Mucosa of stomach (tissue), 1 donor: ENCODE measurements at regions not wholly inside any gene's neighbourhood (a gene's known extent, or its start where the extent isn't known, plus 50 kb on each side); places are given as distances from the start of the nearest gene placed in this dataset.
"Not testable (repeated sequence)": the region's sequence is repeated elsewhere in the genome, so short reads cannot be mapped to it uniquely, and the experiment has no call there.

Experiments
- H3K27me3 ChIP-seq: one replicate; pipeline ENCODE4 v1.7.0; 2013; ENCODE audit warnings: mild to moderate bottlenecking, low read length; ENCODE audit not compliant: control insufficient read depth, insufficient read depth
- H3K36me3 ChIP-seq: one replicate; pipeline ENCODE4 v1.7.0; 2013; ENCODE audit warnings: low read length; ENCODE audit not compliant: control insufficient read depth, insufficient read depth
- H3K4me1 ChIP-seq: one replicate; pipeline ENCODE4 v1.7.0; 2013; ENCODE audit warnings: mild to moderate bottlenecking, low read length; ENCODE audit not compliant: control insufficient read depth, insufficient read depth
- H3K4me3 ChIP-seq: one replicate; pipeline ENCODE4 v1.7.0; 2013; ENCODE audit warnings: low read length
- H3K9ac ChIP-seq: one replicate; pipeline ENCODE4 v1.7.0; 2013; ENCODE audit warnings: mild to moderate bottlenecking, low read length, moderate library complexity
- H3K9me3 ChIP-seq: one replicate; pipeline ENCODE4 v1.7.0; 2013; ENCODE audit warnings: mild to moderate bottlenecking, low read length, moderate library complexity; ENCODE audit not compliant: control insufficient read depth
- donor health status: Pancreatic carcinoma.

DNA sequence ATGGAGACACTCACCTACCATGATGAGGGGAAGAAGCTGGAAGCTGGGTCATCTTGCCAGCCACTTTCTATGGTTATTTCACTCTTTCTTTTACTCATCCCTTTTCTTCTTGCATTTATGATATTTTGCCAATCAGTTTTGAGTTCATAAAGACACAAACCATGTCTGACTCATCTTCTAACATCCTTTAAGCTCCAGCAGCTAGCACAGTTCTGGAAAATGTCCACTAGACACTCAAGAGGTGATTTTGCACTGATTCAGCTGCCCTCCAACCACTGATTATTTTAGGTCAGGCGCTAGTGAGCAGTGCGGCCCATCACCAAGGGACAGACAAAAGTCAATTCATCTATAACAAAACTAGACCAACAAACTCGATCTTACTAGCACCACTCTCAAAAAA is 537.1 kb upstream of the ID2 start:
- H3K27me3 ChIP-seq, result no peaks in the 10 kb centered on the region
- H3K4me1 ChIP-seq, result no peaks in the 10 kb centered on the region
- no peaks in the 10 kb centered on the region for H3K36me3 ChIP-seq

DNA sequence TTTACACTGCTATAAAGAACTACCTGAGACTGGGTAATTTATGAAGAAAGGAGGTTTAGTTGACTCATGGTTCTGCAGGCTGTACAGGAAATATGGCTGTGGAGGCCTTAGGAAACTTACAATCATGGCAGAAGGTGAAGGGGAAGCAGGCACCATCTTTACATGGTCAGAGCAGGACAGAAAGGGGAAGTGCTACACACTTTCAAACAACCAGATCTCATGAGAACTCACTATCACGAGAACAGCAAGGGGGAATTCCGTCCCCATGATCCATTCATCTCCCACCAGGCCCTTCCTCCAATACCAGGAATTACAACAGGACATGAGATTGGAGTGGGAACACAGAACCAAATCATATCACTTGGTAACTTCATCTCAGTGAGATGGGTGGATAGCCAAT is 536.5 kb upstream of the ID2 start:
- H3K4me3 ChIP-seq, H3K27me3 ChIP-seq, H3K4me1 ChIP-seq, H3K9me3 ChIP-seq, H3K36me3 ChIP-seq, H3K9ac ChIP-seq: not testable (repeated sequence)

More for the DNA sequence above, 537.1 kb upstream of the ID2 start:
- Histone ChIP-seq H3K9me3 (no peaks in the 10 kb centered on the region), H3K9ac (no peak overlapping the region), H3K4me3 (no peak overlapping the region)

DNA sequence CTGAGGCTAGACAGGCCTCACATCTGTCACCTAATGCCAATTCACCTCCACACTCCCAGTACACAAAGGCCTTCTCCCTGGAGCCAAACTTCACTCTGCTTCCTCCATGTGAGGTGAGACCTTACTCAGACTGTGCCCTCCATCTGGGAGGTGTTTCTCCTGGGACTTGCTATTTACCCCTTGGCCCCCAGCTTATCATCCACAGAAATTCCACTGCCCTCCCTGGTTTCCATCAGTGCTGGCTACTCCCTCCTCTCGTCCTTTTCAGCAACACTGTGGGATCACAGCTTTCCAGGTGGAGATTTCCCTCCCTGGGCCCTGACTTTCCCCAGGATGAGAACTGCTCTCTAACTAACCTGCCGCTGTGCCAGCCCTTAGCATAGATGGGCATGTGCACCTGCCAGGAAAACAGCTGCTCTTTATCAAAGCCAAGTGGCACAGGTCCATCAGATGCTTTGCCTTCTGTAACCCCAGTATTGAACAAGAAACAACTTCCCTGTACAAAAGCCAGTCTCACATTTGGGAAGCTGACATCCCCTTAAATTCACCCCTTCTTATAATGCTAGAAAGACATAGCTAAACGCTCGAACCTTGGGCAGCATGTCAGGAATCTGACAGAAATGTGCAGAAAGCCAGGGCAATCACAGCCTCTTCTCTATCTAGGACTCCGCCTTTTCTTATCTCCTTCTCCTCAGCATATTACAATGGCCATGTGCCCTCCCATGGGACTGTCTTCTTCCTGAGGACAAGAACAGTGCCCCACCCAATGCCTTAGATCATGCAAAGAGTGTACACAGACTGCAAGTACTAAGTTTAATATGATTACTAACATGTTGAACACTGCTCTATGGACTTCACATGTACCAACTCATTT is 535.5 kb upstream of the ID2 start:
- H3K36me3 ChIP-seq, result no peaks in the 10 kb centered on the region
- no peaks in the 10 kb centered on the region for H3K27me3 ChIP-seq
- no peak overlapping the region for H3K4me3 ChIP-seq
- no peak overlapping the region for H3K9ac ChIP-seq
- no peaks in the 10 kb centered on the region for H3K9me3 ChIP-seq
- H3K4me1 ChIP-seq, result no peaks in the 10 kb centered on the region

DNA sequence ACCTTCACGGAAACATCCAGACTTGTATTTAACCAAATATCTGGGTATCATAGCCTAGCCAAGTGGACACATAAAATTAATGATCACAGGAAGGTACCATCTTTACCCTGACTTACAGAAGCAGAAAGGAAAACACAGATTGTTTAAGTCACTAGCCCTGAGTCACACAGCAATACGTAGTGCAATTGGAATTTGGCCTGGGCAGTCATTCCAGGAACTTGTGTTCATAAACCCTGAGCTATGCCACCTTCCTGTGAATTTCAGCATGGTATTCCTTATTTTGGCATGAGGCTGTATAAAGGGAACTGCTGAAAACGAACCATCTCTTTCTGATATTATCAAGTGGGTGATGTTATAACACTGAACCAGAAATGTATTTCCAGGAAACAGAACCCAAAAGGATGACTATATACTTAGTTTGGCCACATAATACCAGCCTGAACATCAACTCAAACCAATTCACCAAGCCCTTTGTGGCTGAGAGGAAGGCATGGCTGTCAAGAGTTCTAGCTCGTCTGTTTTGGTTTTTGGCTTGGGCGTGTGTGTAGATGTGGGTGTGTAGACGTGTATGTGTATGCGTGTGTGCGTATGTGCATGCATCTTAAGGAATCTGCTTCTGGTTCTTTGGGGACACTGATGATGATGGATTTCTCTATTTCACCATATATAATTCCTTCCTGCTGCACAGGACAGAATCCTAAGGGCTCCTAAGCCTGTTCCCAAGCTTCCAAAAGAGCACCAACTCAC is 533.4 kb upstream of the ID2 start:
- H3K4me3 ChIP-seq, result no peak overlapping the region
- H3K9me3 ChIP-seq, result no peaks in the 10 kb centered on the region
- H3K27me3 ChIP-seq, result no peaks in the 10 kb centered on the region
- H3K4me1 ChIP-seq, result no peaks in the 10 kb centered on the region
- H3K9ac ChIP-seq, result no peak overlapping the region
- H3K36me3 ChIP-seq, result no peaks in the 10 kb centered on the region

DNA sequence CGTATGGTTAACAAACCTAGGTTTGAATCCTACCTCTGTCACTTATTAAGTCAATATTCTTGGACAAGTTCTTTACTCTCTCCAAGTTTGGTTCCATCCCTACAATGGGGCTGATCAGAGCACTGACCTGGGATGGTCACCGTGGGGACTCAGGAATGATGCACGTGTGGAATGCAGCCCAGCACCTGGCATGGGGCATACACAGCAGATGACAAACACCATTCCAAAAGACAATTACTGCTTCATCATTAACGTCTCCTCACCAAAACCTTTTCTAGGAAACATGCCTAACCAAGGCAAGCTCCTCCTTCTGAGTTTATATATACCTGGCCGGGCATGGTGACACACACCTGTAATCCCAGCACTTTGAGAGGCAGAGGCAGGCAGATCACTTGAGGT is 532.9 kb upstream of the ID2 start:
- Histone ChIP-seq H3K9me3 (no peaks in the 10 kb centered on the region), H3K4me3 (no peak overlapping the region), H3K36me3 (no peaks in the 10 kb centered on the region), H3K27me3 (no peaks in the 10 kb centered on the region), H3K4me1 (no peaks in the 10 kb centered on the region), H3K9ac (no peak overlapping the region)

DNA sequence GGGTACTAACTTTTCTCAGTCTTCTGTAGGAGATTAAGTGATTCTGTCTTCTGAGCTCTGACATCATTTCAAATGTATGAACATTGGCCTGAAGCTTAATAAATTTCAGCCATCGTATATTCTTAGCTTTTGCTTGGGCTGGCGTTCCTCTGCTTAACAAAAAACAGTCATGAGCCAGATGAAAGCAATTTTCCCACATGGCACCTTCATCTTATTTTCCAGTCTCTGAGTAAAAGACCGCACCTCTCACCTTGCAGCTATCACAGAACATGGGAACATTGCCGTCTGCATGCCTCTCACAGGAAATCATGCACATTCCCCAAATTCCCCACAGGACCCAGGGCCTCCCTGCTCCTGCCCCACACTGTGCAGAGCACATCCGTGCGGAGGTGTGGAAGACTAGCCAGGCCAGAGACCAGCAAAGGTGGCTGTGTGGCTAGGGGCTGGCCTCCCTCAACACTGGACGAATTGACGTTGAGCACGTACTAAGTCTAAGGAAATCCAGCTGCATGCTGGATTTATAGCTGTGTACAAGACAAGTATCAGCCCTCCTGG is 531.8 kb upstream of the ID2 start:
- Histone ChIP-seq H3K9ac (no peak overlapping the region), H3K4me3 (no peak overlapping the region), H3K9me3 (no peaks in the 10 kb centered on the region), H3K36me3 (no peaks in the 10 kb centered on the region), H3K4me1 (no peaks in the 10 kb centered on the region), H3K27me3 (no peaks in the 10 kb centered on the region)

DNA sequence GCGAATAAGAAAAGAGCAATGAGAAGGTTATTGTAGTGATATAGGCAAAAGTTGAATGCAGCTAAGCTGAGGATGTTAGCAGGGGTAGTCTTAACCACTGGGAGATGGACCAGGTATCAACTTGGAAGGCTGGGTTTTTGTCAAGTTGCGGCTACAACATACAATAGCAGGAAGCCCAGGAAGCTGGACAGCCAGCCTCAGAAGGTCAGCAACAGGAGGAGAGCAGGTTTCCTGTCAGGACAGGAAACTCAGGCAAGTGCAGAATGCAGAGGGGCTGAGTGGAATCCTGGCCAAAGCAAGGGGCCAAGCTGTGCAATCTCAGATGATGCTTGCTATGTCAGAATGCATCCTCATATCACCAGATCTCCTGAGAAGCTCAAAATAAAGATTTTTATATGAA is 530.0 kb upstream of the ID2 start:
- Histone ChIP-seq H3K27me3 (no peaks in the 10 kb centered on the region), H3K4me1 (no peaks in the 10 kb centered on the region), H3K4me3 (no peak overlapping the region), H3K9ac (no peak overlapping the region), H3K9me3 (no peaks in the 10 kb centered on the region), H3K36me3 (no peaks in the 10 kb centered on the region)

DNA sequence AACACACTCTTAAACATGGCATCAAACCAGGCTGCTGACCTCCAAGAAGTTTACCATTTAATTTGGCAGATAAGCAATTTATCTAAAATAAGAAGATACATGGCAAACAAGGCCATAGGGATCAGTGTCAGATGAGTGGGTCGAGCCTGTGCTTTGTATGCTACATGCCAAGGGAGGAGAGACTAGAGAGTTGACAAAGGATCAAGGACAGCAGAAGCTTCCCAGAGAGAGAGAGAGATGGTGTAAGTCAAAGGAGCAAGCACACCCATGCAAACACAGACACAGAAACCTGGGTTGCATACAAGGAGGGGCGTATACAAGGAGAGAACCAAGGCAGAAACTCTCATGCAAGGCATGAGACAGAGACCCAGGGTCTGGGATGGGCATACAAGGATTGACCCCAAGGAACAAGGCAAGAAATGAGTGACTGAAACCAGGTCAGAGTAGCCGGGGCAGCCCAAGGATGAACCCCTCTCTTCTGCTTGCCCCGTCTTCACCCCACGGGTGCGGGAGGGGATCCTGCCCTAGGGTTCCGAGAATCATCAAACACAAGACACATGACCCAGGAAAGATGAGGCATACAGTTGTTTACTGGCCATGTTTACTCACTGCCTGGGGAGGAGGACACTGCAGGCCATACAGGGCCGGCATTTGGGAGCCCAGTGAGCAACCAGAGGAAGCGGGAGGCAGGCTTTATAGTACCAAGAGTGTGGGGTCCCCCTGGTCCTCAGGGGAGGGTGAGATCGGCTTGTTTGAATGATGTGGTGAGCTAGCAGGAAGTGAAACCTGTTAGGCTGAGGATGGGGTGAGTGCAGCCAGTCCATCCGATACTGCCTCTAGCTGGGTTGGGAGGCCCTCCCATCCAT is 529.2 kb upstream of the ID2 start:
- Histone ChIP-seq H3K27me3 (no peaks in the 10 kb centered on the region), H3K4me1 (no peaks in the 10 kb centered on the region), H3K36me3 (no peaks in the 10 kb centered on the region), H3K9me3 (no peaks in the 10 kb centered on the region), H3K9ac (no peak overlapping the region), H3K4me3 (no peak overlapping the region)

DNA sequence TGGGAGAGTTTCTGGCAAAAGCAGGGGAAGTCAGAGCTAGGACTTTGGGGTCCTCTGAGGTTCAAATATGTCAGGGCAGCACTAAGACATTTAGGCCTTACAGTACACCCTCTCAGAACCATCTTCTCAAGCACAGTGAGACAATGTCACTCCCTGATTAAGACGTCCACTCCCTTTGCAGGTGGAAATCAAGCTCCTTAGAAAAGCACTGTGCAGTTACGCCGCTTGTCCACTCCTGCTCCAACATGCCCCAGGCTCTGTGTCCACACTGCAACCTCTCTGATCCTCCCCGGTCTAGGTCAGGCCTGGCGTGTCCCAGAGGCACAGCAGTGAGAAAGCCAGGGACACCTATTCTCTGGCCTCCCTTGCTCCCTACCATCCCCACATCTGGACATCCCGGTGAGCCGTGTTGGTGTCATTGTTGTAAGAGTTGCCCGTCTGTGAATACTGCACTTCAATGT is 528.6 kb upstream of the ID2 start:
- no peaks in the 10 kb centered on the region for H3K36me3 ChIP-seq
- no peak overlapping the region for H3K4me3 ChIP-seq
- no peak overlapping the region for H3K9ac ChIP-seq
- H3K4me1 ChIP-seq, result no peaks in the 10 kb centered on the region
- H3K27me3 ChIP-seq, result no peaks in the 10 kb centered on the region
- H3K9me3 ChIP-seq, result no peaks in the 10 kb centered on the region

DNA sequence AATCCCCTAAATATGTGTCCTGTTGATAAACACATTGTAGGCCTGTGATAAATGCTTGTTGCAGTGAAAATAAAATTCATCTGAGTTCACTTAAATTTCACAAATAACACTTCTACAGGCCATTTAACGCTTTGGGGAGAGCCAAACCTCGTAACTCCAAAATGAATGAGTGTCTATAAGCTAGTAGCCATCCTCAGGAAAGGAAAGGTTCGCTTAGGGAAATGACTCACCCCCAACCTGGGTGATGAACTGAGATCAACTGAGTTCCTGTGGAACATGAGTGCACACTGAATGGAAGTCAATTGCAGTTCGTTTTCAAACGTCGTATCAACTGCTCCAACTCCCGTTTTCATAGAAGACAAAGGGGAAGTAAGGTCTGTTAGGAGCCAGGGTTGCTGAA is 527.6 kb upstream of the ID2 start:
- Histone ChIP-seq H3K4me1 (no peaks in the 10 kb centered on the region), H3K4me3 (no peak overlapping the region), H3K9me3 (no peaks in the 10 kb centered on the region), H3K27me3 (no peaks in the 10 kb centered on the region), H3K9ac (no peak overlapping the region), H3K36me3 (no peaks in the 10 kb centered on the region)

DNA sequence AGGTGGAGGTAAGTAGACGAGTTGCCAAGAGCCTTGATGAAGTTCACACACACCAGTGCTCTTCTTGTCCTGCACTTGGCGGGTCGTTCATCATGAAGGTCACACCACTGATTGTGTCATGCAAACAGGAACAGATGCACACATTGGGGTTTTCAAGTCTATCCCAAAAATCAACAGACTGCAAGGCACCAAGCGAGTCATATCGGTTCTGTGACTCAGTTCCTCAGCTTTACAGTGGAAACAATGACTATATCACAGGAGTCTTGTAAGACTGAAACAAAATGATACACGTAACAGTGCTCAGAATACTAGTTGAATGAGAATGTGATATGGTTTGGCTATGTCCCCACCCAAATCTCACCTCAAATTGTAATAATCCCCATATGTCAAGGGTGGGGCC is 526.9 kb upstream of the ID2 start:
- Histone ChIP-seq H3K4me1 (no peaks in the 10 kb centered on the region), H3K9ac (no peak overlapping the region), H3K4me3 (no peak overlapping the region), H3K9me3 (no peaks in the 10 kb centered on the region), H3K27me3 (no peaks in the 10 kb centered on the region), H3K36me3 (no peaks in the 10 kb centered on the region)
